GM13977 (cell line): ENCODE measurements at regions not wholly inside any gene's neighbourhood (a gene's known extent, or its start where the extent isn't known, plus 50 kb on each side); places are given as distances from the start of the nearest gene placed in this dataset.
"Not testable (repeated sequence)": the region's sequence is repeated elsewhere in the genome, so short reads cannot be mapped to it uniquely, and the experiment has no call there.

ENCODE experiments used
- DNase-seq: peaks from one replicate; pipeline ENCODE4 v3.0.0; 2012; ENCODE audit warnings: low spot score
- in situ Hi-C: fragments of 300-500 bp; cut with MboI; formaldehyde crosslinking; loops from one replicate; pipeline ENCODE4 v1.12.0; 2022; ENCODE audit warnings: low sequenced_read_pairs, low pct_unique_long_range_greater_than_20kb, mixed read lengths, inconsistent platforms; ENCODE audit not compliant: unreplicated experiment
- TF ChIP-seq, protein P1 (sequence below): IDR thresholded peaks from 2 replicates; pipeline ENCODE4 v1.5.1; 2012; ENCODE audit warnings: mild to moderate bottlenecking, control low read depth; ENCODE audit not compliant: insufficient read depth; ENCODE audit errors: extremely low read depth, missing control alignments

DNA sequence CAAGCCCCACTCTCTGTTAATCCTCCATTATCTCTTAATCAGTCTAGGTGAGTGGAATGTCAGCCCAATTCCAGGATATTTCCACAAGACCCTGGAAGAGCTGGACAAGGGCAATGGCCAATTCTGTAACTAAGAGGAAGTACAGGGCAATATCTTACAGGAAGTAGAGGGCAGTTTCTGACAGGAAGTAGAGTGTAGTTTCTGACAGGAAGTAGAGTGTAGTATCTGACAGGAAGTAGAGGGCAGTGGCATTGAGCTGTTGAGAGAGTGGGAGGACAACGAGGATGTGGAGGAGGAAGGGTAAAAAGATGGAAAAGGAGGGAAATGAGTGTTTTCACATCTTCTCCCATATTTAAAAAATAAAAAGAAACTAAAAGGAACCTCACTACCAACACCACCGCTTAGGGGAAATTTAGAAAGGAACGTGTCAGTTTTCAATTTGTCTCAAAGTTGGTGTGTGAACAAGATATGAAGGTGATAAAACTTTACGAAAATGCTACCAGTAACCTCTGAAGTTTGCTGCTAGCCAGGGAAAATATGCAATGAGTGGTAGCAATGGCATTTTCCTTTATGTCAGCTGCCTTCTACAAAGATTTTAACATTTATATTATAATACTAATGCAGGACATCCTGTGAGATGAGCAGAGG, 430.9 kb upstream of the HNRNPA3 start:
- TF ChIP-seq, protein P1, sequence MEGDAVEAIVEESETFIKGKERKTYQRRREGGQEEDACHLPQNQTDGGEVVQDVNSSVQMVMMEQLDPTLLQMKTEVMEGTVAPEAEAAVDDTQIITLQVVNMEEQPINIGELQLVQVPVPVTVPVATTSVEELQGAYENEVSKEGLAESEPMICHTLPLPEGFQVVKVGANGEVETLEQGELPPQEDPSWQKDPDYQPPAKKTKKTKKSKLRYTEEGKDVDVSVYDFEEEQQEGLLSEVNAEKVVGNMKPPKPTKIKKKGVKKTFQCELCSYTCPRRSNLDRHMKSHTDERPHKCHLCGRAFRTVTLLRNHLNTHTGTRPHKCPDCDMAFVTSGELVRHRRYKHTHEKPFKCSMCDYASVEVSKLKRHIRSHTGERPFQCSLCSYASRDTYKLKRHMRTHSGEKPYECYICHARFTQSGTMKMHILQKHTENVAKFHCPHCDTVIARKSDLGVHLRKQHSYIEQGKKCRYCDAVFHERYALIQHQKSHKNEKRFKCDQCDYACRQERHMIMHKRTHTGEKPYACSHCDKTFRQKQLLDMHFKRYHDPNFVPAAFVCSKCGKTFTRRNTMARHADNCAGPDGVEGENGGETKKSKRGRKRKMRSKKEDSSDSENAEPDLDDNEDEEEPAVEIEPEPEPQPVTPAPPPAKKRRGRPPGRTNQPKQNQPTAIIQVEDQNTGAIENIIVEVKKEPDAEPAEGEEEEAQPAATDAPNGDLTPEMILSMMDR, result no peak
- no peak for DNase-seq
- in situ Hi-C loops, result no loop called here

DNA sequence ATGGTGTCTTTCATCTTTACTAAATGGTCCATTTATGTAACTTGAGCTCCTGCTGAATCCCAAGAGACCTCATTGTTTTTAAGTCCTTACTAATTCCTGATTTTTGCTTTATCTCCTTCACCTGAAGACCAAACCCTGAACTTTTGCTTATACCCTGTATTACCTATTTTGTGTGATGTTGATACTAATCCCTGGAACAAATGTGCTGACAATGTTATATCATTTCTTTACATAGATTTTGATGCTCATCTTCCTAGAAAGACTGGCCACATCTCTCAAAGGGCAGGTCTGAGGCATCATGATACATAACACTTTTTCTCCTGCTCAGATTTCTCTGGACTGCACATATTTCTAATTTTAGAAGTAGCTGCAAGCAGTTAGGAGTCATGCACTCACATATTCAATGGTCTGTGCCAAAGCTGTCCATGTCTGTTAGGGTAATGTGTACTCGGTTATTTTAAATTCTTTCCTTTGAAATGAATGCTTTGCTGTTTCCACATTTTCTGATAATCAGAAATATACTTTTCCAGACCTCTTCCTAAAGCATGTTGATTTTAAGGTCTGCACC, 427.9 kb upstream of the HNRNPA3 start:
- in situ Hi-C loops, result no loop called here
- TF ChIP-seq, protein P1, result no peak
- DNase-seq, result no peak

DNA sequence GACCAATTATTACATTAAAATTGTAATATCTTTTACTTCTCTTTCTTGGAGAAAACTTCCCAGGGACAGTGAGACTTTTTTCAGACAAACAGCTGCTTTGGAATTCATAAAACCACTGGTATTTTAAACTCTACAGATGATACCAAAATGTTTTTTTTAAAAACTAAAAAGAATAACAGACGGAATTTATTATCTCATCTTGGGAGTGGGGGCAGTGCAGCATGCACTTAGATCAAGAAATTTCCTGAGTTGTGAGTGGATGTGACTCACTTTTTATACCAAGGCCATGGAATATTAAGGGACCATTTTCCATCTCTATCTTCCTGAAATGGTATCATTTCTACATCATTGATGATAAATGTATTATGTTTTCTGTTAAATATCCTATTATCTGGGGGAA, 422.8 kb upstream of the HNRNPA3 start:
- no peak for DNase-seq
- TF ChIP-seq, protein P1, result no peak
- in situ Hi-C loops, result no loop called here

DNA sequence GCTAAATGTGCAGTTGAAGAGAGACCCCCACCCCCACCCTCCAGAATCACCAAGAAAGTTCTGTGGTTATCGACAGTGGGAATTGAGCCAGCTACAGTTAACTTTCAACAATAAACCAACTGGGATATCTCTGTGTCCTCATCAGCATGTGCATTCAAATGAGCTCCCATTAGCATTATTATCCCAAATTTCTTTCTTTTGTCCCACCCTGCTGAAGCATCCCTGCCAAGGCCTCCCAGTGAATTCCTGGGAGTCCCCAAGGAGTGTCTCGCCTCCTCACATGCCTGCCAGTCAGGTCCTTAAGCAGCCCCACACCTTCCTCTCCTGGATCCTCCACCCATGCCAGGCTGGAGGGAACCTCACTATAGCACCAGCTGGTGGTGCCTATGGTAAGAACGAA, 422.1 kb upstream of the HNRNPA3 start:
- in situ Hi-C loops, result no loop called here
- no peak for DNase-seq
- TF ChIP-seq, protein P1, result no peak

DNA sequence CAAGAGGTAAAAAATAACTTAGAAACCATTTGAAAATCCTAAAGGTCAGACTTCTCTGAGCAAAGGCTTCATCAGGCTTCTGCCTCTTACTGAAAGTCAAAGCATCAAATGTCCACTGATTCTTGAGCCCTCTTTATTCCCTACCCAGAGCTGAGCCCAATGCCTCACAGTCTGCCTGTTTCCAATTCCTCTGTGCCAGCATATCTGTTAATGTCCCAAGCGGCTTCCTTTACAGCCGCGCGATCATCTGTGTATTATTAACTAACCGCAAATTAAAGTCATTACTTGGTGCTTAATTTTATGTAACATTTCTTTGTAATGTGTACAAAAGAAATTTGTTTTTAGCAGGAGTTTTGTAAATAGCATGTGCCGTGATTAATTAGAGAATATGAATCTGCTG, 418.8 kb upstream of the HNRNPA3 start:
- TF ChIP-seq, protein P1, result no peak
- in situ Hi-C loops, result no loop called here
- no peak for DNase-seq

DNA sequence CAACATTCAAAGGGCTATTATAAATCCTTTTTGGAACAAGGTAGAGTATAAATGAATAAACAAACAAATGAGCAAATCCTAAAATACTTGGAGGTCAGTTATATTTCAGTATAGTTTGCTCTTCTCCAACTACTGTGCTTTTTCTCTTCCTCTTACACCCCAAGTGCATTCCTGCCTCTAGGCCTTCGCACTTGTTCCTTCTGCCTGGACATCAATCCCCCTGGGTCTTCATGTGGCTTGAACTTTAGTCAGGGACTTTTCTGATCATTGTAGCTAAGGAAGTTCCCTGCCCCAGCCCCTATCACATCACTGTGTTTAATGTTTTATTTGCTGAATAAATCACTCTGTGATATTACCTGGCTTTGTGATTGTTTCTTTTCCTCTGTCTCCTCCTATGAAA, 418.2 kb upstream of the HNRNPA3 start:
- TF ChIP-seq, protein P1, result no peak
- no peak for DNase-seq
- in situ Hi-C loops, result no loop called here

DNA sequence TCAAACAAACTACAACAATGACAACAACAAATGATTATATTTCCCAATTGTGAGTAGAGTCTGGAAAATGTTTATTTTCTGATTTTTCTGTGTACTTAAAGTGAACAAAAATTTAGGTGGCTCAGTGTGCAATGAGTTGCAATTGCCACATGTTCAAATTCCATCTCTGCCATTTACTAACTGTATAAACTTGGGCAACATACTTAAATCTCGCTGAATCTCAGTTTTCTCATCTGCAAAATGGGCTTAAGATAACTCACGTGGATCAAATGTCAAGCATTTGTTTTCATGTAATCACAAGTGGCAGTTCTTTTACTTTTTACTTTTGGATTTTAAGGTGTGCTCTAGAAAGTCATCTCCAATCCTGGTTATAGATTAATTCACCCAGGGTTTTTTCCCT, 416.8 kb upstream of the HNRNPA3 start:
- in situ Hi-C loops, result no loop called here
- no peak for DNase-seq
- TF ChIP-seq, protein P1, result no peak

DNA sequence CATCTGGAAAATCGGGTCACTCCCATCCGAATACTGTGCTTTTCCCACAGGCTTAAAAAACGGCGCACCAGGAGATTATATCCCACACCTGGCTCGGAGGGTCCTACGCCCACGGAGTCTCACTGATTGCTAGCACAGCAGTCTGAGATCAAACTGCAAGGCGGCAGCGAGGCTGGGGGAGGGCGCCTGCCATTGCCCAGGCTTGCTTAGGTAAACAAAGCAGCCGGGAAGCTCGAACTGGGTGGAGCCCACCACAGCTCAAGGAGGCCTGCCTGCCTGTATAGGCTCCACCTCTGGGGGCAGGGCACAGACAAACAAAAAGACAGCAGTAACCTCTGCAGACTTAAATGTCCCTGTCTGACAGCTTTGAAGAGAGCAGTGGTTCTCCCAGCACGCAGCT, 415.9 kb upstream of the HNRNPA3 start:
- DNase-seq, in situ Hi-C loops: not testable (repeated sequence)
